Sigmoid colon (tissue), 6 donors: ENCODE measurements at regions not wholly inside any gene's neighbourhood (a gene's known extent, or its start where the extent isn't known, plus 50 kb on each side); places are given as distances from the start of the nearest gene placed in this dataset.

Experiments used
- DNase-seq: peaks from one replicate; pipeline ENCODE4 v3.0.0-alpha.2; 2019
- H3K27ac ChIP-seq, 4 donors: fragments of 200-600 bp; sonication (generic); one replicate each; pipeline ENCODE4 v1.5.1; 2016 to 2019; ENCODE audit warnings: mild to moderate bottlenecking in 1 of 4
- H3K27me3 ChIP-seq, 3 donors: fragments of 200-600 bp; sonication (generic); one replicate each; pipeline ENCODE4 v1.5.1; 2019; ENCODE audit warnings: mild to moderate bottlenecking in 1 of 3
- H3K36me3 ChIP-seq, 4 donors: fragments of 200-600 bp; sonication (generic); one replicate each; pipeline ENCODE4 v1.5.1; 2016 to 2019
- H3K4me1 ChIP-seq, 4 donors: fragments of 200-600 bp; sonication (generic); one replicate each; pipeline ENCODE4 v1.5.1; 2017 to 2019
- H3K4me3 ChIP-seq, 4 donors: fragments of 200-600 bp; sonication (generic); one replicate each; pipeline ENCODE4 v1.5.1; 2017 to 2019; ENCODE audit warnings: mild to moderate bottlenecking in 2 of 4, moderate library complexity in 1 of 4
- H3K9me3 ChIP-seq, 4 donors: fragments of 200-600 bp in 3 of 4; sonication (generic) in 3 of 4; one replicate each; pipeline versions ENCODE4 v1.5.1 to v1.6.1; 2013 to 2019
- CTCF ChIP-seq, 4 experiments: fragments of 450-650 bp in 3 of 4; fragments of 200-600 bp in 1 of 4; IDR thresholded peaks; one replicate each; pipeline ENCODE4 v1.5.1; 2016 to 2019; ENCODE audit warnings: antibody characterized with exemption in 4 of 4, mild to moderate bottlenecking in 3 of 4, moderate library complexity in 2 of 4
- EP300 ChIP-seq, 4 donors: sonication (generic); formaldehyde crosslinking; IDR thresholded peaks; one replicate each; pipeline ENCODE4 v1.6.1; 2017; ENCODE audit warnings: antibody characterized with exemption in 4 of 4
- POLR2A ChIP-seq, 2 donors: fragments of 450-650 bp; IDR thresholded peaks; one replicate each; pipeline ENCODE4 v1.6.1; 2016; ENCODE audit warnings: antibody characterized with exemption in 2 of 2, mild to moderate bottlenecking in 2 of 2, moderate library complexity in 2 of 2
- POLR2AphosphoS5 ChIP-seq, 4 donors: sonication (generic); formaldehyde crosslinking; IDR thresholded peaks; one replicate each; pipeline ENCODE4 v1.6.1; 2017; ENCODE audit warnings: antibody characterized with exemption in 4 of 4
- WGBS, 2 donors: extraction: QIAGEN DNeasy Blood & Tissue Kit; methylation state at CpG; one replicate each; pipeline ENCODE4 v1.1.7; 2013; 5-methylcytosine and 5-hydroxymethylcytosine counted together
- intact Hi-C: fragments of 100-400 bp; cut with DNase I; formaldehyde crosslinking; loops from one replicate; pipeline ENCODE4 v1.15.1; 2023
- donor health status: healthy with polysubstance abuse.
- donor health status: healthy.

DNA sequence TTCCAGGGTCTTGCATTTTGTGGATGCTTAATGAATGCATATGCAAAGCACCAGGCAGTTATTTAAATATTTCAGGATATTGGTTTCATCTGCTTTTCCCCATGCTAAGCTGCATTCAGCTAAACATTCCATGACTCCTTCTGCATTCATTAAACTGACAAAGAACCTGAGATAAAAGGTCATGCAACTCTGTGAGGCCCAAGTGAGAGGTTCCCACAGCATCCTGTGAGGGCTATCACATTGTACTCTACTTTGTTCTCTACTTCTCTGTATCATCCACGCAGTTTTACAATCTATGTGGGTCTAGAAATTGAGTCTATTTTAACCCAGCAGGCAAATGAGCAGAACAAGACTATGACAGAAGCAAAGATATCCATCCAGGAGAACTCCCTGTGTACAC lies 86.4 kb upstream of the PRSS16 start:
- WGBS, 2 donors, result 32 to 35% methylated on average over 1 of the region's 1 CpG
- Histone ChIP-seq H3K4me3 (no peak overlapping the region), H3K9me3 (no peaks in the 10 kb centered on the region), H3K36me3 (no peaks in the 10 kb centered on the region), H3K27me3 (peaks cover 0 to 5% (median 4%) of the 10 kb centered on the region in 3 donors), H3K27ac (no peak overlapping the region), H3K4me1 (peaks cover 0 to 14% (median 10%) of the 10 kb centered on the region in 4 donors)
- DNase-seq, result no peak
- no peak for TF ChIP-seq EP300 (IDR thresholded peaks at IDR 0.05)
- TF ChIP-seq POLR2AphosphoS5 (IDR thresholded peaks at IDR 0.05), result no peak
- TF ChIP-seq CTCF (IDR thresholded peaks at IDR 0.05), result no peak
- TF ChIP-seq POLR2A (IDR thresholded peaks at IDR 0.05), result no peak
- intact Hi-C loops, result no loop called here

GRCh38 chr6:27161603-27161945 lies 85.9 kb upstream of the PRSS16 start:
- no peak for TF ChIP-seq POLR2A (IDR thresholded peaks at IDR 0.05)
- TF ChIP-seq CTCF (IDR thresholded peaks at IDR 0.05), result no peak
- TF ChIP-seq POLR2AphosphoS5 (IDR thresholded peaks at IDR 0.05), result no peak
- TF ChIP-seq EP300 (IDR thresholded peaks at IDR 0.05), result no peak
- WGBS, 2 donors, result 48 to 61% methylated on average over 4 of the region's 4 CpGs
- no peak for DNase-seq
- H3K27ac ChIP-seq, result no peak overlapping the region
- peaks cover 0 to 5% (median 4%) of the 10 kb centered on the region in 3 donors for H3K27me3 ChIP-seq
- no peak overlapping the region for H3K4me3 ChIP-seq
- intact Hi-C loops, result no loop called here
- no peaks in the 10 kb centered on the region for H3K36me3 ChIP-seq
- no peaks in the 10 kb centered on the region for H3K9me3 ChIP-seq
- H3K4me1 ChIP-seq, result peaks cover 0 to 14% (median 10%) of the 10 kb centered on the region in 4 donors

GRCh38 chr6:27161946-27162603 lies 85.4 kb upstream of the PRSS16 start:
- Histone ChIP-seq H3K27me3 (peaks cover 0 to 4% (median 2%) of the 10 kb centered on the region in 3 donors), H3K36me3 (no peaks in the 10 kb centered on the region), H3K9me3 (no peaks in the 10 kb centered on the region), H3K4me3 (no peak overlapping the region), H3K4me1 (peaks cover 0 to 13% (median 9%) of the 10 kb centered on the region in 4 donors), H3K27ac (no peak overlapping the region)
- 18 to 28% methylated on average over 9 of the region's 9 CpGs for WGBS, 2 donors
- no peak for TF ChIP-seq POLR2AphosphoS5 (IDR thresholded peaks at IDR 0.05)
- TF ChIP-seq CTCF (IDR thresholded peaks at IDR 0.05), result peak; percentile 11 to 77 (median 58)
- no peak for TF ChIP-seq POLR2A (IDR thresholded peaks at IDR 0.05)
- intact Hi-C loops, result no loop called here
- DNase-seq, result no peak

DNA sequence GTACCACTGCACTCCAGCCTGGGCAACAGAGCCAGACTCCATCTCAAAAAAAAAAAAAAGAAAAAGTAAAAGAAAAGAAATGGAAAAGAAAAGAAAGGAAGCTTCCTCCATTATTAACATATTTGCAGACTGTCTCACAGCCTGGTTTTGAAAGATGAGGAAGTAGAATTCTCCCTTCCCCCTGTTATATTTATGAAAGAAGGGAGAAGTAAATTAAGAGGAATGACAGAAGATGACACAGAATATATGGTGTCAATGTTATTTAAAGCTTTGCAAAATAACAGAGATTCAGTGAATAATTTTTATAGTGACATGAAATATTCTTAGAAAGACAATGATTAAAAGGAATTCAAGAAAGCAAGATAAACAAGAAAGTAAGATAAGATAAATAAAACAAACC lies 83.7 kb upstream of the PRSS16 start:
- Histone ChIP-seq H3K36me3 (no peaks in the 10 kb centered on the region), H3K4me1 (no peaks in the 10 kb centered on the region), H3K27me3 (no peaks in the 10 kb centered on the region), H3K4me3 (no peak overlapping the region), H3K27ac (no peak overlapping the region), H3K9me3 (no peaks in the 10 kb centered on the region)
- intact Hi-C loops, result no loop called here
- no peak for DNase-seq
- no peak for TF ChIP-seq CTCF (IDR thresholded peaks at IDR 0.05)
- no peak for TF ChIP-seq POLR2A (IDR thresholded peaks at IDR 0.05)
- TF ChIP-seq EP300 (IDR thresholded peaks at IDR 0.05), result no peak
- no peak for TF ChIP-seq POLR2AphosphoS5 (IDR thresholded peaks at IDR 0.05)

DNA sequence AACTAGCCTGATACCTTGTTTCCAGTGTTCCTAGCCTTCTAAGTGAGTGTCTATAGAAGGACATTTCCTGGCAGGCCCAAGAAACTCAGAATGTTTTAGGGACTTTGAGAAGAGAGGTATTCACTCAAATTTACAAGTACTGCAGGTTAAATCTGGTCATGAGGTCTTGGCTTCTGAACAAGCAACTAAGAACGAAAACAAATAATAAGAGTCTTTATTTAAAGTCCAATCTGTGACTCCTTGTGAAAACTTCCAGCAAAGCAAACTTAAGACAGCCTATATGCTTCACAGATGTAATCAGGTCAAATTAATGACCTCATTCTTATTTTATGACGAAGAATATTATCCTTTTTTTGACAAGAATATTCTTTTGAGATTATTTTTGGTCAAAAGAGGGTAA lies 79.4 kb upstream of the PRSS16 start:
- H3K4me3 ChIP-seq, result no peak overlapping the region
- 73 to 75% methylated on average over 2 of the region's 2 CpGs for WGBS, 2 donors
- no peak overlapping the region for H3K27ac ChIP-seq
- DNase-seq, result no peak
- H3K9me3 ChIP-seq, result no peaks in the 10 kb centered on the region
- H3K27me3 ChIP-seq, result no peaks in the 10 kb centered on the region
- intact Hi-C loops, result no loop called here
- H3K4me1 ChIP-seq, result no peaks in the 10 kb centered on the region
- H3K36me3 ChIP-seq, result no peaks in the 10 kb centered on the region
- no peak for TF ChIP-seq CTCF (IDR thresholded peaks at IDR 0.05)
- TF ChIP-seq POLR2A (IDR thresholded peaks at IDR 0.05), result no peak
- TF ChIP-seq POLR2AphosphoS5 (IDR thresholded peaks at IDR 0.05), result no peak
- no peak for TF ChIP-seq EP300 (IDR thresholded peaks at IDR 0.05)
